GM12878 (cell line): ENCODE measurements at regions not wholly inside any gene's neighbourhood (a gene's known extent, or its start where the extent isn't known, plus 50 kb on each side); places are given as distances from the start of the nearest gene placed in this dataset.

ENCODE experiments used
- ATAC-seq: fragments of 200-7000 bp; cut with Tn5 transposase; 3 replicates; pipeline ENCODE4 v1.9.1; 2020; ENCODE audit warnings: mild to moderate bottlenecking, moderate library complexity
- BruUV-seq: library from RNA; stranded (reverse); fragments of 400-500 nt; replicated peaks from 2 replicates; lab custom pipeline; 2021; lab: Mats Ljungman, UMichigan
- CTCF ChIA-PET: fragments of 300-600 bp; sonication (Branson Sonifier 250); formaldehyde crosslinking; extraction: SDS; loops from one replicate; lab custom pipeline; 2021; ENCODE audit warnings: inconsistent platforms; lab: Yijun Ruan, JAX
- POLR2A ChIA-PET: fragments of 350-600 bp; formaldehyde crosslinking; extraction: SDS; loops from one replicate; lab custom pipeline; 2021; ENCODE audit warnings: inconsistent platforms; lab: Charles Lee
- RAD21 ChIA-PET: fragments of 300-600 bp; sonication (Branson Sonifier 250); formaldehyde crosslinking; loops from one replicate; lab custom pipeline; 2023; ENCODE audit warnings: antibody characterized with exemption; ENCODE audit not compliant: unreplicated experiment; lab: Charles Lee
- SMC1A ChIA-PET: fragments of 300-600 bp; sonication (Branson Sonifier 250); formaldehyde crosslinking; loops from one replicate; lab custom pipeline; 2023; ENCODE audit not compliant: unreplicated experiment, uncharacterized antibody; lab: Charles Lee
- DNase-seq: peaks from one replicate; pipeline ENCODE4 v3.0.0-alpha.2; 2011; ENCODE audit warnings: low read depth, low spot score
- FAIRE-seq: peaks from 3 replicates; lab custom pipeline; 2011; peaks lifted over from hg19 to GRCh38; lab: Jason Lieb, UNC
- H2AFZ ChIP-seq: 2 replicates; pipeline ENCODE4 v1.6.0; 2011; ENCODE audit warnings: low read depth, low read length, control low read depth; ENCODE audit not compliant: control insufficient read depth
- H3K27ac ChIP-seq: 2 replicates; pipeline ENCODE4 v1.5.1; 2011; ENCODE audit warnings: control low read depth; ENCODE audit not compliant: control insufficient read depth, insufficient read depth
- H3K27me3 ChIP-seq, 2 experiments: replicated peaks in 1 of 2; 2 replicates each; pipeline versions ENCODE4 v1.6.0 to v1.6.1; 2011; ENCODE audit warnings: low read length in 1 of 2; ENCODE audit not compliant: control insufficient read depth in 2 of 2, insufficient read depth in 2 of 2
- H3K36me3 ChIP-seq, 2 experiments: 2 replicates each; pipeline ENCODE4 v1.5.1; 2011; ENCODE audit warnings: low read length in 1 of 2; ENCODE audit not compliant: control insufficient read depth in 2 of 2, insufficient read depth in 2 of 2
- H3K4me1 ChIP-seq: 2 replicates; pipeline ENCODE4 v1.6.1; 2011; ENCODE audit warnings: mild to moderate bottlenecking, low read length, moderate library complexity, mixed read lengths; ENCODE audit not compliant: control insufficient read depth, insufficient read depth
- H3K4me2 ChIP-seq: 2 replicates; pipeline ENCODE4 v1.6.0; 2011; ENCODE audit warnings: control low read depth; ENCODE audit not compliant: control insufficient read depth, insufficient read depth
- H3K4me3 ChIP-seq: fragments of 200-600 bp; sonication (generic); 2 replicates; pipeline ENCODE4 v1.5.1; 2016
- H3K79me2 ChIP-seq: 2 replicates; pipeline ENCODE4 v1.6.0; 2011; ENCODE audit warnings: low read length; ENCODE audit not compliant: control insufficient read depth, insufficient read depth
- H3K9ac ChIP-seq: 2 replicates; pipeline ENCODE4 v1.8.0; 2011; ENCODE audit warnings: low read length, control low read depth, mixed read lengths; ENCODE audit not compliant: control insufficient read depth, insufficient read depth
- H3K9me3 ChIP-seq: replicated peaks from 3 replicates; pipeline ENCODE4 v1.5.1; 2011; ENCODE audit warnings: mild to moderate bottlenecking, low read length; ENCODE audit not compliant: control insufficient read depth, insufficient read depth
- H4K20me1 ChIP-seq: 2 replicates; pipeline ENCODE4 v1.6.0; 2011; ENCODE audit not compliant: control insufficient read depth, insufficient read depth
- BMI1 ChIP-seq: fragments of 450-650 bp; IDR thresholded peaks from 2 replicates; pipeline ENCODE4 v1.6.1; 2016; ENCODE audit warnings: mild to moderate bottlenecking, moderate library complexity, borderline replicate concordance
- EGR1 ChIP-seq, 2 experiments: IDR thresholded peaks; 1 replicate in 1 of 2; 2 replicates in 1 of 2; pipeline ENCODE4 v1.6.1; 2011 to 2012; ENCODE audit warnings: low read depth in 2 of 2, low read length in 2 of 2, borderline replicate concordance in 1 of 2, mild to moderate bottlenecking in 1 of 2, moderate library complexity in 1 of 2
- IKZF2 ChIP-seq, 2 experiments: fragments of 450-650 bp; IDR thresholded peaks; 2 replicates each; pipeline ENCODE4 v1.6.1; 2017; ENCODE audit warnings: mild to moderate bottlenecking in 2 of 2, moderate library complexity in 2 of 2
- IRF3 ChIP-seq: fragments of 450-650 bp; IDR thresholded peaks from 2 replicates; pipeline ENCODE4 v1.6.1; 2014; ENCODE audit warnings: mild to moderate bottlenecking
- NKRF ChIP-seq: fragments of 450-650 bp; conservative IDR thresholded peaks from 2 replicates; pipeline ENCODE4 v1.6.1; 2017; ENCODE audit warnings: mild to moderate bottlenecking, moderate library complexity
- PML ChIP-seq: IDR thresholded peaks from 2 replicates; pipeline ENCODE4 v1.6.1; 2012; ENCODE audit warnings: low read length, inconsistent platforms
- RFX5 ChIP-seq: IDR thresholded peaks from 2 replicates; pipeline ENCODE4 v1.6.1; 2011; ENCODE audit warnings: low read depth, low read length, improper control_type of control experiment
- RUNX3 ChIP-seq: IDR thresholded peaks from 2 replicates; pipeline ENCODE4 v1.6.1; 2012; ENCODE audit warnings: low read length, inconsistent platforms
- WGBS: methylation state at CpG from one replicate; pipeline ENCODE4 v1.1.6; 2016; ENCODE audit warnings: low lambda C conversion rate; ENCODE audit not compliant: insufficient replicate concordance, insufficient coverage; ENCODE audit errors: missing lambda C conversion rate; 5-methylcytosine and 5-hydroxymethylcytosine counted together
- in situ Hi-C: fragments of 300-500 bp; cut with MboI; formaldehyde crosslinking; loops from 9 replicates; pipeline ENCODE4 v1.14.3; 2018; ENCODE audit warnings: mixed read lengths
- intact Hi-C: fragments of 100-400 bp; cut with micrococcal nuclease; formaldehyde crosslinking; loops from one replicate; pipeline ENCODE4 v1.14.2; 2022; ENCODE audit not compliant: unreplicated experiment

- Histone ChIP-seq H3K79me2 (no peaks in the 10 kb centered on the region), H3K9me3 (no peaks in the 10 kb centered on the region; the same call in 2 of the 3 replicates), H3K27me3 (no peaks in the 10 kb centered on the region), H3K9ac (no peak overlapping the region), H3K4me1 (no peaks in the 10 kb centered on the region), H4K20me1 (no peaks in the 10 kb centered on the region), H3K27ac (no peak overlapping the region), H3K4me2 (no peak overlapping the region), H3K4me3 (no peak overlapping the region), H3K36me3 (no peaks in the 10 kb centered on the region), H2AFZ (no peak overlapping the region)
- intact Hi-C loops: no loop called here
- 20% methylated on average over 7 of the region's 7 CpGs for WGBS
- BruUV-seq: no TSS peak
- DNase-seq (no peak), ATAC-seq (no peak), FAIRE-seq (no peak)
- POLR2A ChIA-PET: no interaction called here
- RAD21 ChIA-PET: no interaction called here
- in situ Hi-C loops: no loop called here
- CTCF ChIA-PET: no interaction called here
- TF ChIP-seq RUNX3: no peak
- SMC1A ChIA-PET: no interaction called here
Observed at GRCh38 chr4:187172340-187172761, 448.7 kb upstream of the FAT1 start.

GRCh38 chr4:187174749-187175148 lies 451.1 kb upstream of the FAT1 start:
- no peaks in the 10 kb centered on the region for H3K79me2 ChIP-seq
- no peaks in the 10 kb centered on the region for H4K20me1 ChIP-seq
- BruUV-seq: no TSS peak
- no peak overlapping the region for H3K4me3 ChIP-seq
- H3K27me3 ChIP-seq: no peaks in the 10 kb centered on the region
- no peaks in the 10 kb centered on the region for H3K36me3 ChIP-seq
- FAIRE-seq: no peak
- ChIA-PET POLR2A (no interaction called here), SMC1A (interaction anchor here (1.2 kb wide), 1 partner anchor 8 kb away, joined by 3 read pairs; no protein-coding TSS in a partner anchor)
- ATAC-seq: no peak
- in situ Hi-C loops: no loop called here
- TF ChIP-seq PML (no peak), EGR1 (IDR thresholded peaks at IDR 0.05; ENCODE audit: borderline replicate concordance in 1 of 2, low read depth in 2 of 2, low read length in 2 of 2) (no peak), IKZF2 (IDR thresholded peaks at IDR 0.05) (no peak), BMI1 (no peak), NKRF (no peak), RFX5 (no peak), IRF3 (no peak)
- TF ChIP-seq, all 136 proteins: peak for 0
- no peaks in the 10 kb centered on the region for H3K4me1 ChIP-seq
- H3K4me2 ChIP-seq: no peak overlapping the region
- RAD21 ChIA-PET: no interaction called here
- no peaks in the 10 kb centered on the region; the same call in 2 of the 3 replicates for H3K9me3 ChIP-seq
- no peak overlapping the region for H3K27ac ChIP-seq
- WGBS: 17% methylated on average over 8 of the region's 8 CpGs
- DNase-seq: no peak
- CTCF ChIA-PET: no interaction called here
- intact Hi-C loops: no loop called here
- H3K9ac ChIP-seq: no peak overlapping the region
- no peak overlapping the region for H2AFZ ChIP-seq
